RPMI7951 (cell line): ENCODE measurements at regions not wholly inside any gene's neighbourhood (a gene's known extent, or its start where the extent isn't known, plus 50 kb on each side); places are given as distances from the start of the nearest gene placed in this dataset.

ENCODE experiments used
- DNase-seq: peaks from one replicate; pipeline ENCODE4 v3.0.0-alpha.2; 2012; ENCODE audit warnings: low read depth

DNA sequence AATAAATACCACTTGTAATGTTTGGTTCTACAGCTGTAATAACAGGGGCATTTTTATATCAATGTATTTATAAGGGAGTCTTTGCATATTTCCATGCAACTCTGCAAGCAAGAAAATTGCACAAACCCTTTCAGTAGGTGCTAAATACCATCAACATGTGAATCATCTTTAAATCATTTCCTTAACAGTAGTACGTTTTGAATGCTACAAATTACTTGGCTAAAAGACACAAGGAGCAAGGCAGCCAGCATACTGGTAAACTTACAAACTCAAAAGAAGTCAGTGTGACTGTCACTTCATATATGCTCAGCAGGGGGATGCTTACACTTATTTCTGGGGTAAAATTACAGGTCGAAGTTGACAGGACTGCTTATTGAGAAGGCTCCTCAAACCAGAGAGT lies 402.4 kb downstream of the EFNB2 start:
- peak; percentile 47 for DNase-seq

DNA sequence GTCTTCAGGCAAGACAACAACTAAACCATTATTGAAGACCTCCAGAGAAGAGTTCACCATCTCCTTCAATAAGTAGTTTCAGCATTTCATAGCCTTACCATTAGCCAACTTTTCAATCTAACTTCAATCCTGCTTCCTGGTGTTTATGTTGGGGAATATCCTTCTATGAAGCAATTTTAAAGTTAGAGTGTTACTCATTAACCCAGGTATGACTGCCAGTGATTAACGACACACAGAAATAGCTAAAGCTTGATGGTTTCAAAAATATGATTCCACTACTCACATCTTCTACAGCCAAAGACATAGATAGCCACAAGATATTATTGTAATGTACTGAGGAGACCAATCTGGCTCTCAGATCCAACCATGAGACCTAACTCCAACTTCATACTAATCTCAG lies 403.2 kb downstream of the EFNB2 start:
- no peak for DNase-seq

DNA sequence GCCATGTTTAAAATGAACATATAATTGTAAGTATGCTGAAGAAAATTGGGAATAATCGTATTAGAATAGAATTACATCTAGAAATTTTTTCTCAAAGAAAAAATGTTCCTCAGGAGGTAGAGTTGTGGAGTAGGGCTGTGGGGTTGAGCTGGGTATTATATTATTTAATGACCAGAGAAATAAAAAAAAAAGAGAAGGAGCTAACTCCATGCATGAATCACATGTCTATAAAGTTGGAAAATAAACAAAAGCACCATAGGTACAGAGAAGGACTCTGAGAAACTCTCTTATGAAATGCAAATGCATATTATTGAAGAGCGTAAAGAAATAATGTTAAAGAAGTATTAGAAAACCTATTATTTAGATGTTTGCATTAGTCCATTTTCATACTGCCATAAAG lies 405.5 kb downstream of the EFNB2 start:
- DNase-seq = no peak

DNA sequence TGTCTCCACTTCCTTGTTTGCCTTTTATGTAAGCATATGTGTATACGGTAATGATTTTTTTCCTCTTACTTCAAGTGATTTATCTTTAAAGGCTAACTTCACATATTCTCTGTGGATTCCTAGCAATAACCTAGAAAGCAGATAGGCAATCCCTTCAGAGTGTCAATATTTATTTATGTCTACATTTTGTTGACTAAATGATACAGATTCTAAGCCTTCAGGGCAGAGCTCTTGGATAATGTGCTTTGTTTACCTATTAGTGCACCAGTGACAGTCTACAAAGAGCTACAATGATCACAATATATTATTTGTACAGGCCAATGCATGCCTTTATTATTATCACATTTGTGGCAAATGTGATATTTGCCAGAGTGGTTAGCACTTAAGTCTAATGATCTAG lies 406.2 kb downstream of the EFNB2 start:
- DNase-seq = no peak

DNA sequence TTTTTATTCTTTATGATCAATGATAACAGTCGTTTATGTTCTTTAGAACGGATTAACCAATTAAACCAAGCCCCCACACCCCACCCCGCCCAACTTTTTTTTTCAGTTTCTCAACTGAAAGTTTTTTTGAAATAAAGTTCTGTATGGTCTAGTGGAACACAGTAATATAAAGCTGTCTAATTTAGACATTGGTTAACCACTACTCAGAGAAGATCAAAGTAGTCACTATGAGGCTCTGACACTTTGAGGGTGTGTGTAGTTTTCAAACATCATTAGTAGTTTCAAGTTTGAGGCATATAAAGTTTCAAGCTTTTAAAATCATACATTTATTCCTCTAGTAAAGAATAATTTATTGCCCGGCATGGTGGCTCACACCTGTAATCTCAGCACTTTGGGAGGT lies 413.2 kb downstream of the EFNB2 start:
- no peak for DNase-seq

DNA sequence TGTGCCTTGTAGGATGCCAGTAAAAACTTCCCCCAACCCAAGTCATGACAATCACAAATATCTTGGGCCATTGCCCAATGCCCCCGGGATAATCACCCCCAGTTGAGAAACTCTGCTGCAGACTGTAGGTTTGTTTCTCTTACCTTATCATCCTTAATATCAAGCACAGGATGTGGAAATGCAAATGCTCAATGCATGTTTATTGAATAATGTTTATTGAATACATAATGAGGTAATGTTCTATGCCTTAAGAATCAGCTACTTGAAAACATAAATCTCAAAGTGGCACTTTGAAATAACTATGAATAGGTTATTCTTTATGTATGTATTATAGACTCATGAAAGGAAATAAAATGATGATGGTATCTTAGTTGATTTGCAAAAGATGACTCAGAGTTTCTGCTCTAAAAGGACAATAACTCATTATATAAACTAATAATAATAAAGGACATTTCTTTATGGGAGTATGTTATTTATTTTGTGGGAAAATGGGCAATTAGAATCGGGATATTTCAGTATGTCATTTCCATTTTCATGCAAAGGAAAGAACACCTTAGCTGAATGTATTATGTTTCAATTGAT lies 414.2 kb downstream of the EFNB2 start:
- no peak for DNase-seq

DNA sequence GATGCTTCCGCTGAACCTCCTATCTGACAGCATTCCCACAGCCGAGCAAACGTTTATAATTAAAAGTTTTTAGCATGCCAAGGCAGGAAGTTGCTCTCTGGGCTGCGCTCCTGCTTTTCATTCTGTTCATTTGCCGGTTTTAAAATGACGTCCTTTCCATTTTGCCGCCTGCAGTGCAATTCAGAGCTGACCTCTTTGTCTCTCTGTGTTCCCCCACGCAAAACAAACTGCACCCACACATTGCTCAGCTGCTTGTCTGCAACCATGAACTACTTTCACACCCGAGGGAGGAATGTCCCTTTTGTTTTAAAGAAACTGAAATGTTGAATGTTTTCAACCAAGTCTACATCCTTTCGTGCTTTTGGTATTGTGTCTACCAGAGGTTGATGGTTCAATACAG lies 416.5 kb downstream of the EFNB2 start:
- no peak for DNase-seq

DNA sequence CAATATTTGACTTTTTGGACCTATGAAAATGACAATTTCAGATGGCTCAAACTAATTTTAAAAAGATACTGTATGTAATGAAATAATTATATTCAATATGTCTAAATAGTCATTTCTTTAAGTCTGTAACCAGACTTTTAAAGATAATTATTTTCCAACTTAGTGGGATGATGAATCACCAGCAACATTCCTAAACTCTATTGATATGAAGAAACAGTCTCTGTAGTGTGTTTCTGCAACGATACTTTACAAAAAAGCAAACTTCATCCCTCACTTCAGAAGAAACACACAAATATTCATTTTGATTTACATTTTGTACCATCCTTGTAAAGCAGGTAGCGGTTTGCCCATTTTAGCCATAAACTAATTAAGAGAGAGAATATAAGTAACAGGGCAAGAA lies 417.4 kb downstream of the EFNB2 start:
- no peak for DNase-seq

DNA sequence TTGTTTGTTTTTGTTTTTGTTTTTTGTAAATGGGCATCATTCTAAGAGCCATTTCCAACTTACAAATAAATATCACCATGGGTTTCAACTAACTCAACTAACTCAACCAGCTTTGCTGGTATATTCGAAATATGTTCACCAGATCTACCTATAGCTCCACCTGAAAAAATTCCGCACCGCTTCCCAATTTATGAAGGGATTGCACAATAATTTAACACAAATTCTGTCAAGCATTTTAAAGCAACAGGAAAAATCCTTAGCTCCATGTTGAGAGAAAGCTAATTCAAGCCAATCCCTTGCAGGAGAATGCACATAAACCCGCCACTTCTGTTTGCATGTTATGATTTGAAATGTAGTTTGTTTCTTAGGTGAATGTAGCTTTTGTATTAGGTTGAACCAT lies 417.8 kb downstream of the EFNB2 start:
- DNase-seq = no peak

DNA sequence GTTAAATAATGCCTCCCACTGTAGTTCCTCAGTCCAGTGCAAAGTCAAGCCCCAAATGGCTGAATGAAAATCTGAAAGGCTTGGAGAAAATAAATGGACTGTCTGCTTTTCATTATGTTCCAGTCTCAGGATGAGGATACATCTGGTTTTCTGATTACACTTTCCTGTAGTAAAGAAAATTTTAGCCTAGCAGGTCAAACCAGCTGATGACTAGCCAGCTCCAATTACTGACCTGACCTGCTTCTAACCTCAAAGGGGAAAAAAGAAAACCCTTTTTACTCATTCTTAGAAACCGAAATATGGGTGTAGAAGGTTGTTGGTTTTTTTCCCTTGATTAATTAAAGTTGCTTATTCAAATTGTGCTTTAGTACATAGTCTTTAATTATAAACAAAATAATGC lies 418.4 kb downstream of the EFNB2 start:
- peak; percentile 78 for DNase-seq

DNA sequence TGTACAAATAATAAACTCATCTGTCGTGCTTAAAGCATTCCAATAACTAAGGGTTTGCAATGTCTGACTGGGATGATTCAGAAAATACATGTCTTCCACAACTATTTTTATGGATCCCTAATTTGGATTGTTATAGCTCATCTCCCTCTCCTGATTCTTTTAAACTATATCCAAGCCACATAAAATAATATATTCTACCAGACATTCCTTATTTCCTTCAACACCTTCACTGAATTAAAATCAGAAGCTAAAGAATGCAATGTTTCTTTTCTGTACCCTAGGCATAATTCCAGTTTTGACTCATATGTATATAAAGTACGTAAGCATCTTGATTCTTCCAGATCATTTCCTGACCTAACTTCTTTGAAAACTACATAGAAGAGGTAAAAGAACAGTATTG lies 420.4 kb downstream of the EFNB2 start:
- no peak for DNase-seq

DNA sequence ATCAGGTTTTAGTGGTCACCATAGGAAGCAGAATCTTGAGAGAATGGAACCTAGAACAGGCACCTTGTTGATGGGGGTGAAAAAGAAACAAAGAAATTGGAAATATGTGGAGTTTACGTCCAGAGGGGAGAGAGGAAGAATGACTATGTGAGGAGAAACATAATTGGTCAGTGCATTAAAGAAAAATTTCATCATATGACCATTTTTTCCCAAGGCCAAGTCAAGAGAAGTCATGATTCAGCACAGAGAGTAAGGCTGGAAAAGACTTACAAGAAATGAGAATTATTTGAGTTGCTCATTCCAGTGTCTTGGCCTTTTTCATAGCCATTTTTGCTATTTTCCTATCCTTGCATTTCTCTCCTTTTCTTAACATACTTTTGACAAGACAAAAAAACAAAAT lies 421.7 kb downstream of the EFNB2 start:
- no peak for DNase-seq

DNA sequence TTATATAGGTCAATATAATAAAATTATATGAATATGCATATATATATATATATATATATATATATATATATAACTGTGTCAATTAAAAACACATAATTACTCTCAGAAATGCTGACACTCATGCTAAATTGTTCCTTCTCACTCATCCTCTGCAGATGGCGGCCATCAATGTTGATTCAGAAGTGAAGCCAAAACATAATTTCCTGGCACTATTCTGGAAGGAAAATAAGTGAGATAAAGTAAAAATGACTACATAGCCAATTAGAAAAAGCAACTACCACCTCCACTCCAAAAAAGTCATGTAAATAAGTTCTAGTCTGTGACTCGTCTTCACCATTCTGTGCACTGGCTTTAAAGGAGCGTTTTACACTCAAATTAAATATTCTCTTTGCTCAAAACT lies 423.3 kb downstream of the EFNB2 start:
- DNase-seq = no peak

DNA sequence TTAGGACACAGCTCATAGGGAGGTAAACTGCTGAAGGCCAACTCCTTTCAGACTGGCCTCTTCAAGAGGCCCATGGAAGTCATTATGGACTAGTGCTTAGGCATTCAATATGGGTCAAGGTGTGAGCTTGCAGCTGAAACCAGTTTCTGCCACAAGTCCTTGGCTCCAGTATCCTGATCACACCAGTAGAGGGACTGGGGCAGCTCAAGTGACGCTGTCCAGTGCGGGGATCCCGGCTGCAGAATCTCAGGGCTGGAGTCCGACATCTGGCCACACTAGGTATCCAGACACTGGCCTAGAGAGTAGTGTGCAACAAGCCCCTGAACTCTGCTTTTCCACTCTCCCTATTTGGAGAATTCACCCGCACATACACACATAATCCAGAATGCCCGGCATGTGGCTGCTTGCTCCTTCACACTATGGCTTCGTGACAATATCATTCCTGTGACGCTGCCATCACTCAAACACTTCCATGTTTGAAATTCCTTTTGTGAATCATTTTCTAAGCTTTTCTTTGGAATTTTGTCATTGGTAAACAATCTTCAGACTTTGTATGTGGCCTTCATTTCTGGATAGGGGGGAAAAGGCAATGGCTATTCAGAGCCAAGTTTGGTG lies 425.1 kb downstream of the EFNB2 start:
- no peak for DNase-seq

DNA sequence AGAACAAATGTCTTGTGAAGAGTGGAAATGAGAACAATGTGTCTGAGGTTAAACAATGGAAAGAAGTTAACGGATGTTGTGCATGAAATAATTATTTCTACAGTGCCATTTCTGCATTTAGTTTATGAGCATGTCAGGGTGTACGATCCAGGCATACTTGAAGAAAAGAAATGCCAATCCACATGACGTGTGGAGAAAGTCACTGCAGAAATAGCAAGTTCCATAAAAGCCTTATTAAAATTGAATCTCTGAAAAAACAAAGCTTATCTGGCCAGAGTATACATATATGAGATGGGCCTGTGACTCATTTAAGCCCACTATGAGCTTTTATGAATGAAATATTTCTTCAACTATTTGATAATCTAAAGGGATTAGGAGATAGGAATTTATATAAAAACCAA lies 426.1 kb downstream of the EFNB2 start:
- no peak for DNase-seq

DNA sequence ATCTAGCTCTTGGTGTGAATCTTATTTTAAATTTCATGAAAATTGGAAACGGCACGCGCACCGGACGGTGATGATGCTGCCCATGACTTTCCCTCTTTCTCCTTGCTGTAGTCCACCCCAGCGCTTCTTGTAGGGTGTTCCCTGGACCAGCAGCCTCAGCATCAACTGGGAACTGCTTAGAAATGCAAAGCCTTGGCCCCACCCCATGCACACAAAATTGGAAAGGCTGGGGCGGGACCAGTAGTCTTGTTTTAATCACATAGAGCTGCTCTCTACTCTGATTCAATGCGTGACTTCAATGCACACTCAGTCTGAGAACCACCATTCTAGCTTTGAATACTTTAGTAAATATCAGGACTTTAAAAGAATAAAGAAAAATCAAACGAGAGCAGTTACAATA lies 427.1 kb downstream of the EFNB2 start:
- no peak for DNase-seq

DNA sequence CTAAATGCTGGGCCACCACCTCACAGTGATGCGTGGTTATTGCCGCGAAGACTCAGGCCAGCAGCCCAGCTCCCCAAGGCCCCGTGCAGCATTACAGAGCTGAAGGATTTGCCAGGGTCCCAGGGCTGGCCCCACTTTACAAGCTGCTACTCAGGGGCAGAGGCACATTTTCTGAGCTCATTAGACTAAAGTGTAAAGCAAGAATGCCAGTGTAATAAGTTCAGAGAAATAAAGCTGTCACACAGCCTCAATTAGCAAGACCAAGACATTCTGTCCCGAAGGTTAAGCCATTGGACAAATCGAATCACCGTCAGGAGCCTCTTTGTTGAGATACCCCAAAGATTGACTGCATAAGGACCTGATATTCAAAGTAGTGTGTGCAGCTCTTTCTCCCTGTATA lies 428.4 kb downstream of the EFNB2 start:
- DNase-seq = no peak

DNA sequence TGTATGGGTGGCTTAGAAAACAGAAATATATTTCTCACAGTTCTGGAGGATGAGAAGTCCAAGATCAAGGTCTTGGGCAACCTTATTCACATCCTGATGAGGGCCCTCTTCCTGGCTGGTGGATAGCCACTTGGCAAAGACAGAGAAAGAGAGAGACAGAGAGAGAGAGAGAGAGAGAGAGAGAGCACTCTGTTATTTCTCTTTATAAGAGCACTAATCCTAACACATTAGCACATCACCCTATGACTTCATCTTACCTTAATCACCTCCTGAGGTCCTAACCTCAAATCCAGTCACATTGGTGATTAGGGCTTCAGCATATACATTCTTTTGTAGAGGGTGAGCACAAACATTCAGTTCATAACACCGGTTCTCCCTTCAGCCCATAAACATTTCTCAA lies 430.3 kb downstream of the EFNB2 start:
- no peak for DNase-seq

DNA sequence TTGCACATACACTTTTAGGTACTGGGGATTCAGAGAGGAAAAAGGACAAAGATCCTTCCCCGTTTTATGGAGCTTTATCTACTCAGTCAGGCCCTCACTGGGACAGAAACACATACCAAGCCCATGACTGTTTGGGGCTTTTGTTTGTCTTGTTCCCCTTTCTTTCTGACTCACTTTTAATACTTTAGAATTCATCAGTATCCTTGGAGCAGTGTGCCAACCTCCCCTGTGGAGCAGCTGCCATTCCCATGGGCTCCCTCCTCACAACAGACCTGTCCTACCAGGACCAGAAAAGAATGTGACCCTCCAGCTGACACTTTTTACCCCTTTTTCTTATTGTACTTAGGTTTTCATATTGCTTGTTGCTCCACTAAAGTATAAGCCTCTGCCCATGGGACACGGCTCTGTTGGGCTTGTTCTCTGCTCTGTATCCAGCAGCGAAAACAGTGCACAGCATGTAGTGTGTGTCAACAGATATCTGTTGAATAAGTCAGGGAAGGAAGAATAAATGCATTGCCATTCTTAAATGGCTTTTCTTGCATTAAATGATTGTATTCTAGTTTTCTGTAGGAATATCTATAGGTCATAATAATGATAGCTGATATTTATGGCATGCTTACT lies 431.1 kb downstream of the EFNB2 start:
- peak; percentile 92 for DNase-seq

DNA sequence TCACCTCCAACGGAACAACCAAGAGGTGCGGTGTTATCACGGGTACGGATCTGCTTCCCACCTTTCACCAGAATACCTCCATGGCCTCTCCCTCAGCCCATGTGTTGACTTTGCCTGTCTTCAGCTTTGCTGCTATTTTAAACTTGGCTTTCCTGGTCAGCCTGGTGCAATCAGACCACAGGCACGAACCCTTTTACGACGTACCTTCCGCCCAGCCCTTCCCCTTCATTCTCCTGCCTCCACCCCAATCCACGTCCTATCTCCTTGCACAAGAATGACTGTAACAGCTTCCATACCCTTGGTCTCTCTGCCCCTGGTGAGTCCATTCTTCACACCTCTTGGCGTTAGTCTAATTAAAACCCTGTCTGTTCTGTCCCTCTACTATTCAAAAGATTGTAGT lies 431.7 kb downstream of the EFNB2 start:
- peak; percentile 83 for DNase-seq

DNA sequence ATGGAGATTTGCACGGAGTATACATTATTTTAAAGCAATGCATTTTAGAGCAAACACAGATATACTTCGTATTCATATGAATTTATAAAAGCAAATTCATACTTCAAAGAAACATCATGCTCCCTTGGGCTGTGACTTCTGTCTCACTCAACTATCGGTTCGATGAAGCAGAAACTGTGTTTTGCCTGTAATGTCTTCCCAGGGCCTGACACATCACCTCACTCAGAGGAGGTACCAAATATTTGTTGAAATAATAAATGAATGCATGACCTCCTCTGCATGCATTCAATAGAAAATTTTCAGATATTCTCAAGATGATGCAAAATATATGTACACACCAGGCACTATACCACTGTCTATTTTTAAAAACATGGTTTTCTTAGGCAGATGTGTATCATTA lies 432.7 kb downstream of the EFNB2 start:
- no peak for DNase-seq

DNA sequence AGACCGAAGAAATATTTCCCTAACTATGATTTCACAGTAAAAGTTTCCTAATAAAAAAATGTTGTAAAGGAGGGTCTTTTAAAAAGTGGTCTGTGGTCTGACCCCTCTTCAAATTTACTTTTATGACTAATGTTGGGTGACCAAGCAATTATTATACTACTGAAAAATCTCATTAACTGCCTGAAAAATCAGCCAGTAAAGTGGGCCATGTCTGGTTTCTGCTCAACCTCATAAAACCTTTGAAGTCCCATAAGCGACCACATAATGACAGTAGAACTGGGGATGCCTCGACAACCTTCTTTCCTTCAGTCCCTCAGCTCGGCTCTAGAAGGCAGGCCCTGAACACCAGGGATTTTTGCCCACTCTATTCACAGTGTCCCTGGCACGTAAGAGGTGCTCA lies 434.3 kb downstream of the EFNB2 start:
- DNase-seq = no peak

DNA sequence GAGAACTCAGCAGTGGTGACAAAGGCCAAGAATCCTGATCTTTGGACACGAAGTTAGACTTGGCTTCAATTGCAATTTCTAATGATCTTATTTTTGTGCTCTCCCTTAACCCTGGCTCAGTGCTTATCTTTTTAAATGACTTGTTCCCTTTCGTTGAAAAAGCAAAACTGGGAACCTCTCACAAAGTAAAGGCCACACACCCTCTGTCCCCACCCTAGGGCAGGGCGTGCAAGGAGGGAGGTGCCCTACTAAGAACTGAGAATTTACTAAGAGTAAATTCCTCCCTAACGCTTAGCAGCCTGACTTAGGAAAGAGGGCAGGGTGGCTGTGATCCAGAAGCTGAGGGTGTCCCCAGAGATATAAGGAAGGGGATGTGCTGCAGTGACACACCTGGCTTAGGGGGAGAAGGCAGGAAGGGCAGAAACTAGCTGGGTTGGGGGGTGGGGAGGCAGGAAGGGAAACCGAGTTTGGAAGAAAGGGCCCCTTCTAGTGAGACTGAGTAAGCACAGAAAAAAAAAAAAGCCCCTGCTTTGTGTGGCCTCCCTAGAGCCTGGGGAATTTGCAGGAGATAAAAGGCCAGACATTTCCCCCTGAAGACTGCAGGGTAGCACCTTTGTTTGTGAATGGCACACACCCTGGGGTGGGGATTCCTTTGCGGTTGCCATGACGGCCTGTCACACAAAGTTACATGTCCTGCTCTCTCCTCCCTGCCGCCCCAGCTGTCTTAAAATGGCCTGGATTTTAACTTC lies 435.1 kb downstream of the EFNB2 start:
- DNase-seq = peak; percentile 36
